GM12872 (cell line): ENCODE measurements at regions not wholly inside any gene's neighbourhood (a gene's known extent, or its start where the extent isn't known, plus 50 kb on each side); places are given as distances from the start of the nearest gene placed in this dataset.

ENCODE experiments used
- CTCF ChIP-seq: IDR thresholded peaks from 3 replicates; pipeline ENCODE4 v1.5.1; 2011; ENCODE audit warnings: low read depth, mild to moderate bottlenecking, low read length, moderate library complexity; ENCODE audit not compliant: insufficient read depth

DNA sequence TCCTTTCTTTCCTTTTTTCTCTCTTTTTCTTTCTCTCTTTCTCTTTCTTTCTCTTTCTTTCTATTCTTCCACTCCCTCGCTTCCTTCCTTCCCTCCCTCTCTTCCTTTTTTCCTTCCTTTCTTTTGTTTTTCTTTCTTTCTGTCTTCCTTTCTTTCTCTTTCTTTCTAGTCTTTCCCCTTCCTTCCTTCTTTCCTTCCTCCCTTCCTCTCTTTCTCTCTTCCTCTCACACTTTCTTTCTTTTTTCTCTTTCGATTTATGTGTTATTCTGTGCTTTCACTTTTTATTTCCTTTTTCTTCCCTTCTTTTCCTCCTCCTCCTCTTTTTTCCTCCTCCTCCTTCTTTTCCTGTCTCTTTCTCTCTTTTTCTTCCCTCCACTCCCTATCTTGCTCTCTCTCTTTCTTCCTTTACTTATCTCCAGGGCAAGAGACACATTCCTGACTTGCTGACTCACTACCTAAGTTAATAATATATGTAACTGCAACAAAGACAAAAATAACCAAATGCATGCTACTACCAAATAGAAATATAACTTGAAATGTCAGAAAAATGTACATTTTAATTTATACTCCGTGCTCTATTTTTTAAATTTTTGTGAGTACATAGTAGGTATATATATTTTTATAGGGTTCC lies 445.5 kb downstream of the GABRG2 start:
- TF ChIP-seq CTCF: no peak

- no peak for TF ChIP-seq CTCF
Measured at GRCh38 chr5:162514116-162514515, 446.5 kb downstream of the GABRG2 start.

GRCh38 chr5:162520878-162521277 lies 453.3 kb downstream of the GABRG2 start:
- TF ChIP-seq CTCF: no peak

GRCh38 chr5:162529209-162529608 lies 461.6 kb downstream of the GABRG2 start:
- no peak for TF ChIP-seq CTCF

- TF ChIP-seq CTCF: no peak
Measured at GRCh38 chr5:162529886-162530285, 462.3 kb downstream of the GABRG2 start.

- TF ChIP-seq CTCF: no peak
Measured at GRCh38 chr5:162543437-162543836, 475.9 kb downstream of the GABRG2 start.

DNA sequence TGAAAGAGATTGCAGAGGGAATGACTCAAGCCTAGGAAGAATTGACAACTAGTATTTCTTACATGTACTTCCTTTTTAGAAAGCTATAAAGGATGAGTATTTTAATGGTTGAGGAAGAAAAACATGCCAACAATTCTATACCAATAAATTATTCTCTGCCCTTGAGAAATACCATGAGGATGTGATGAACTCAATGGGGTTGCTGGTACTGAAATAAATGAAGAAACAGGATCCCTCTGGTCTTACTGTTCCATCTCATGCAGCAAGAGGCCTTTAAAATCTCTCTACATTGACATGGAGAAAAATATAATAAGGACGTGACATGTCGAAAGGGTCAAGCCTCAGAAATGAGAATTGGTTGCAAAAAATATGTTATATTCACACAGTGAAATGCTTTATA lies 477.3 kb downstream of the GABRG2 start:
- no peak for TF ChIP-seq CTCF
